NCI-H510A treated with DMSO at 0.1 percent for 48 hours (cell line): ENCODE measurements at regions not wholly inside any gene's neighbourhood (a gene's known extent, or its start where the extent isn't known, plus 50 kb on each side); places are given as distances from the start of the nearest gene placed in this dataset.

ENCODE experiments used
- DNase-seq: peaks from one replicate; lab custom pipeline; 2025; lab: John Stamatoyannopoulos, UW

GRCh38 chr7:52486267-52486666, 549.2 kb upstream of the POM121L12 start:
- no peak for DNase-seq

- no peak for DNase-seq
Observed at GRCh38 chr7:52482076-52482475, 553.4 kb upstream of the POM121L12 start.

GRCh38 chr7:52481571-52481970, 553.9 kb upstream of the POM121L12 start:
- no peak for DNase-seq

- no peak for DNase-seq
Observed at GRCh38 chr7:52479990-52480389, 555.4 kb upstream of the POM121L12 start.

- no peak for DNase-seq
Observed at GRCh38 chr7:52475001-52475582, 560.3 kb upstream of the POM121L12 start.

GRCh38 chr7:52473756-52474155, 561.7 kb upstream of the POM121L12 start:
- no peak for DNase-seq

- no peak for DNase-seq
Observed at GRCh38 chr7:52472006-52472620, 563.3 kb upstream of the POM121L12 start.

GRCh38 chr7:52465216-52465615, 570.2 kb upstream of the POM121L12 start:
- no peak for DNase-seq

- DNase-seq: no peak
Observed at GRCh38 chr7:52463341-52463740, 572.1 kb upstream of the POM121L12 start.

GRCh38 chr7:52462474-52462873, 573.0 kb upstream of the POM121L12 start:
- DNase-seq: no peak

- no peak for DNase-seq
Observed at GRCh38 chr7:52455571-52455970, 579.9 kb upstream of the POM121L12 start.

GRCh38 chr7:52450816-52451215, 584.6 kb upstream of the POM121L12 start:
- DNase-seq: no peak

- no peak for DNase-seq
Observed at GRCh38 chr7:52447581-52448180, 587.8 kb upstream of the POM121L12 start.

- no peak for DNase-seq
Observed at GRCh38 chr7:52436278-52436677, 599.2 kb upstream of the POM121L12 start.

GRCh38 chr7:52431082-52431815, 604.2 kb upstream of the POM121L12 start:
- DNase-seq: no peak

GRCh38 chr7:52423251-52423650, 612.2 kb upstream of the POM121L12 start:
- DNase-seq: no peak

GRCh38 chr7:52413051-52413450, 622.4 kb upstream of the POM121L12 start:
- no peak for DNase-seq

GRCh38 chr7:52410032-52410431, 625.4 kb upstream of the POM121L12 start:
- DNase-seq: no peak

- DNase-seq: no peak
Observed at GRCh38 chr7:52406808-52407207, 628.6 kb upstream of the POM121L12 start.

GRCh38 chr7:52382731-52383130, 652.7 kb upstream of the POM121L12 start:
- DNase-seq: no peak

GRCh38 chr7:52369922-52370321, 665.5 kb upstream of the POM121L12 start:
- no peak for DNase-seq

- DNase-seq: no peak
Observed at GRCh38 chr7:52365349-52365748, 670.1 kb upstream of the POM121L12 start.

- DNase-seq: no peak
Observed at GRCh38 chr7:52362521-52362920, 672.9 kb upstream of the POM121L12 start.
